ENCODE measurements at regions not wholly inside any gene's neighbourhood (a gene's known extent, or its start where the extent isn't known, plus 50 kb on each side); places are given as distances from the start of the nearest gene placed in this dataset.
"Not testable (repeated sequence)": the region's sequence is repeated elsewhere in the genome, so short reads cannot be mapped to it uniquely, and the experiment has no call there.

GRCh38 chr11:19617696-19618523, 94.7 kb upstream of the NAV2 start:
- DNase-seq = no peak

GRCh38 chr11:19615341-19616183, 97.1 kb upstream of the NAV2 start:
- no peak for DNase-seq

- DNase-seq = no peak
Observed at GRCh38 chr11:19614370-19614940, 98.2 kb upstream of the NAV2 start.

GRCh38 chr11:19612025-19612424, 100.6 kb upstream of the NAV2 start:
- DNase-seq = not testable (repeated sequence)

- DNase-seq = no peak
Observed at GRCh38 chr11:19607656-19608360, 104.8 kb upstream of the NAV2 start.

GRCh38 chr11:19606856-19607655, 105.6 kb upstream of the NAV2 start:
- no peak for DNase-seq

- DNase-seq = no peak
Observed at GRCh38 chr11:19605520-19606371, 106.9 kb upstream of the NAV2 start.

GRCh38 chr11:19604679-19605375, 107.8 kb upstream of the NAV2 start:
- DNase-seq = no peak

- no peak for DNase-seq
Observed at GRCh38 chr11:19603771-19604170, 108.9 kb upstream of the NAV2 start.

- no peak for DNase-seq
Observed at GRCh38 chr11:19602891-19603290, 109.7 kb upstream of the NAV2 start.

GRCh38 chr11:19602406-19602805, 110.2 kb upstream of the NAV2 start:
- no peak for DNase-seq

GRCh38 chr11:19601235-19601634, 111.4 kb upstream of the NAV2 start:
- no peak for DNase-seq

GRCh38 chr11:19599681-19600080, 113.0 kb upstream of the NAV2 start:
- DNase-seq = no peak

GRCh38 chr11:19598876-19599486, 113.7 kb upstream of the NAV2 start:
- DNase-seq = no peak

- DNase-seq = no peak
Observed at GRCh38 chr11:19598456-19598855, 114.2 kb upstream of the NAV2 start.

GRCh38 chr11:19597876-19598275, 114.8 kb upstream of the NAV2 start:
- DNase-seq = no peak

GRCh38 chr11:19597206-19597605, 115.4 kb upstream of the NAV2 start:
- DNase-seq = no peak

GRCh38 chr11:19595840-19596751, 116.5 kb upstream of the NAV2 start:
- no peak for DNase-seq

GRCh38 chr11:19595499-19595839, 117.2 kb upstream of the NAV2 start:
- no peak for DNase-seq

Data from CD4-positive, alpha-beta T cell treated with Interleukin-6 for 4 hours (primary cell).